Stimulated activated CD4-positive, alpha-beta T cell treated with anti-CD3 and anti-CD28 coated beads, Interleukin-4, amount 100 ng/mL, for 48 hours (primary cell): ENCODE measurements at regions not wholly inside any gene's neighbourhood (a gene's known extent, or its start where the extent isn't known, plus 50 kb on each side); places are given as distances from the start of the nearest gene placed in this dataset.
"Not testable (repeated sequence)": the region's sequence is repeated elsewhere in the genome, so short reads cannot be mapped to it uniquely, and the experiment has no call there.

Experiments
- DNase-seq, 2 donors: peaks; one replicate each; pipeline ENCODE4 v3.0.0-alpha.2; 2020; ENCODE audit warnings: low read depth in 2 of 2

DNA sequence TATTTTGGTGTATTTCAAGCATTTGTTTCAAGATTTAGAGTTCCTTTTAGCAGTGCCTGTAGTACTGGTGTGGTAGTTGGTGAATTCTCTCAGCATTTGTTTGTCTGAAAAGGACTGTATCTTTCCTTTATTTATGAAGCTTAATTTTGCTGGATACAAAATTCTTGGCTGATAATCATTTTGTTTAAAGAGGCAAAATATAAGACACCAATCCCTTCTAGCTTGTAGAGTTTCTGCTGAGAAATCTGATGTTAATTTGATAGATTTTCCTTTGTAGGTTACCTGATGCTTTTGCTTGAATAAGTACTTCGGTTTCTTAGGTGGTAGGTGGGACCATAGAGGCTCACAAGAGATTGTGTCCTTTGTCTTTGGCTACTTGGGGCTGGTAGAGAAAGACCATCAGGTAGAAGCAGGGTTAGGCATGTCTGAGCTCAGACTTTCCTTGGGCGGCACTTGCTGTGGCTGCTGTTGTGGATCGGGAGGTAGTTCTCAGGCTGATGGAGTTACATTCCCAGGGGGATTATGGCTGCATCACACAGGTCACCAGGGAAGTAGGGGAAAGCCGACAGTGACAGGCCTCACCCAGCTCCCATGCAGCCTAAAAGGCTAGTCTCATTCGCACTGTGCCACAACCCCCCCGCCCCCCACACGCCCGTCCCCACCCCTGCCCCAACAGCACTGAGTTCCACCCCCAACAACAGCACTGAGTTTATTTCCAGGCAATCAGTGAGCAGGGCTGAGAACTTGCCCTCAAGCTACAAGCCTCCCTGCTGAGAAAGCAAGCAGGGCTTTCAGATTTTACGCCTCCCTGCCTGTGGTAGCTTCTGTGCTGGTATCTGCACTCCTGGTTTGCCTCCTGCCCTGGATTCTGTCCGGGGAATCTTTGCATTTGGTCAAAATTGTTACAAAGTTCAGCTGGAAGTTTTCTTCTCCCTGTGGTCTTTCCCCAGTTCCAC, 127.1 kb upstream of the GLRA1 start:
- no peak for DNase-seq

DNA sequence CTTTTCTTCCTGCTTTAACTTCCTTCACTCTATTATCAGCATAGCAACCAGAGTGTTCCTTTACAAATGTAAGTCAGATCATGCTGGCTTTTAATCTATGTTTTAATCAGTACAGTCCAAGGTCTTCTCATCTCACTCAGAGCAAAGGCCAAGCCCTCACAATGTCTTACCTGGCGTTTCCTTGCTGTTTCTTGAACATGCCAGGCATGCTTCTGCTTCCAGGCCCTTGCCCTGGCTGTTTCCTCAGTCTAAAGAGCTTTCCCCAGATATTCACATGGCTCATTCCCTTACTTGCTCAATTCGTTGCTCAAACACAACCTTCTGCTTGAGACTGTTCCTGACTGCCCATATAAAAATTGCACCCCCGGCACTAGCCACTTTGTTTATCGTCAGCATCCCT, 121.7 kb upstream of the GLRA1 start:
- DNase-seq: no peak

DNA sequence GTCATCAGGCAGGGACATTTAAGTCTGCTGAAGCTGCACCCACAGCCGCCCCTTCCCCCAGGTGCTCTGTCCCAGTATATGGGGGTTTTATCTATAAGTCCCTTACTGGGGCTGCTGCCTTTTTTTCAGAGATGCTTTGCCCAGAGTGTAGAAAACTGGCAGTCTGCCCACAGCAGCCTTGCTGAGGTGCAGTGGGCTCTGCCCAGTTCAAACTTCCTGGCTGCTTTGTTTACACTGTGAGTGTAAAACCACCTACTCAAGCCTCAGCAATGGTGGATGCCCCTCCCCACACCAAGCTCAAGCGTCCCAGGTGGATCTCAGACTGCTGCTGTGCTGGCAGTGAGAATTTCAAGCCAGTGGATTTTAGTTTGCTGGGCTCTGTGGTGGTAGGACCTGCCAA, 114.2 kb upstream of the GLRA1 start:
- DNase-seq: not testable (repeated sequence)

DNA sequence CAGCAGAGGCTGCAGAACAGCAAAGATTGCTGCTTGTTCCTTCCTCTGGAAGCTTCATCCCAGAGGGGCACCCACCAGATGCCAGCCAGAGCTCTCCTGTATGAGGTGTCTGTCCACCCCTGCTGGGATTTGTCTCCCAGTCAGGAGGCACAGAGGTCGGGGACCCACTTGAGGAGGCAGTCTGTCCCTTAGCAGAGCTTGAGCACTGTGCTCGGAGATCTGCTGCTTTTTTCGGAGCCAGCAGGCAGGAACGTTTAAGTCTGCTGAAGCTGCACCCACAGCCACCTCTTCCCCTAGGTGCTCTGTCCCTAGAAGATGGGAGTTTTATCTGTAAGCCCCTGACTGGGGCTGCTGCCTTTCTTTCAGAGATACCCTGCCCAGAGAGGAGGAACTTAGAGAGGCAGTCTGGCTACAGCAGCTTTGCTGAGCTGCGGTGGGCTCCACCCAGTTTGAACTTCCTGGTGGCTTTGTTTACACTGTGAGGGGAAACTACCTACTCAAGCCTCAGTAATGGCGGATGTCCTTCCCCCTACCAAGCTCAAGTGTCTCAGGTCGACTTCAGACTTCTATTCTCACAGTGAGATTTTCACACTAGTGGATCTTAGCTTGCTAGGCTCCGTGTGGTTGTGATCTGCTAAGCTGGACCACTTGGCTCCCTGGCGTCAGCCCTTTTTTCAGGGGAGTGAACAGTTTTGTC, 101.8 kb upstream of the GLRA1 start:
- DNase-seq: not testable (repeated sequence)

DNA sequence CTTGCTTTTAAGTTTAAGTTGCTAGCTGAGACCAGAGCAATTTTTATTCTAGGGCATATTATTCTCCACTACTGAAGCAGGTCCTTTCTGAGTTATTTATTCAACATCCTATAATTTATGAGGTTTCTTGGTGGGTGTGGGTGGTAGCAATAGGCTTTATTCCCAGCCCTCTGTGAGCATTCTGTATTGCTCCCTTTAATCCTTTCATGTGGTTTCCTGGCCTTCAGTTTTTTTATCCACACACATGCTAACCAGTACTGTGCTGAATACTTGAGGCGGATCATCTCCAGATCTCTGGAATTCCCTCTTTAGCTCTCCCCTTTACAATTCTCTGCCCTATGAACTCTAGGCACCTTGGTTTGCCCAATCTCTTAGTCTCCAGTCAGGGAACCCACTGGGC, 91.8 kb upstream of the GLRA1 start:
- no peak for DNase-seq

DNA sequence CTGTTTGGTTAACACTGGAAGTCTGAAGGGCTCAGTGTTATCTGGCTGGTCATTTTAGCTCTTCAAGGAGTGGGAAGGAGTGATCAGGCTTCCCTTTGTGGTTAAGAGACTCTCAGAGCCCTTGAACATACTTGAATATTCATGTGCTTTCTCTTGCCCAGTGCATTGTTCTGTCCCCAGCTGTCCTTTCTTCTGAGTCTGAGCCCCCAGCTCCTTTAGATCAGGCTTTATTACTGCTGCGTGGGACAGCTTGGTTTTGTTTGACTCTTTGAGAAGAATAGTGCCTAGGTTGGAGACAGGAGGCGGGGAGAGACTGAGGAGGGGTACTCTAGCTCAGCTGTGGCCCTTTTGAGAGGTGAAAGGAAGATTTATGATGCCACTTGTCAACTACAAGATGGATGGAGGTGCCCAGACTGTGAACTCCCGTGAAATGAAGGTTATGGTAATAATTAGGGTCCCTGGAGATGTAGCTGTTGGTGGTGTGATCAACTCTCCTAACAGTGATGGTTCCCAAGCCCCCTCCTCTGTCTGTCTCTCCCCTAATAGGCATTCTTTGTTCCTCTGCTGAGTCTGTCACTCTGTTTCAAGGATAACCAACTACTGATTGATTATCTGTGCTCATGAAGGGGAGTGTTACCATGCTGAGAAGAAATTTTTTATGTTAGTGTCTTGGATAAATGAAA, 83.1 kb upstream of the GLRA1 start:
- DNase-seq: no peak

DNA sequence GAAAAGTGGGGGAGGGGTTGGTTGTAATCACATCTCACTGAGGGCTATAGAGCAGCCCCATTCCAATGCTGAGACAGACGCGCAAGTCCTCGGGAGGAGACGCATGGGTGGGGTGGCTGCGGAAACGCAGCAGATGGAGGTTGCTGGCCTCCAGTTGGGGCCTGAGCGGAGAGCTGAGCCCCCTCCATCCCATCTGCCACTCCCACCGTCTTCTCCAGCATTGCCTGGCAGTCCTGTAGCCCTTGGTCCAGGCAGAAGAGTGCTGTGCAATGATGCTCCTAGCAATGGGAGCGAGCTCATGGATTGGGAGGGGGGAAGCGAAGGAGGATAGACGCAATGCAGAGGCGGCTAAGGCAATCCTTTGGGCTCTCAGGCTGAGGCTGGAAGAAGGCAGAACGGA, 79.4 kb upstream of the GLRA1 start:
- DNase-seq: no peak
